H1 (cell line): ENCODE measurements at regions not wholly inside any gene's neighbourhood (a gene's known extent, or its start where the extent isn't known, plus 50 kb on each side); places are given as distances from the start of the nearest gene placed in this dataset.

Source experiments
- HDAC6 ChIP-seq: IDR thresholded peaks from one replicate; pipeline ENCODE4 v1.7.1; 2012; ENCODE audit warnings: low read depth, mild to moderate bottlenecking, inconsistent platforms, low read length, moderate library complexity
- MAX ChIP-seq: IDR thresholded peaks from 2 replicates; pipeline ENCODE4 v1.6.1; 2012; ENCODE audit warnings: inconsistent platforms
- RNF2 ChIP-seq: fragments of 200-900, 300-1000 bp; sonication (generic); IDR thresholded peaks from 2 replicates; pipeline ENCODE4 v1.7.1; 2016; ENCODE audit warnings: borderline replicate concordance, low read depth, mild to moderate bottlenecking, antibody characterized with exemption, low read length; ENCODE audit not compliant: poor library complexity, severe bottlenecking; ENCODE audit errors: missing control alignments
- TF ChIP-seq, protein P1 (sequence below): IDR thresholded peaks from 2 replicates; pipeline ENCODE4 v1.6.1; 2011; ENCODE audit warnings: low read depth, mild to moderate bottlenecking, low read length; ENCODE audit not compliant: insufficient read depth

- TF ChIP-seq RNF2: no peak
- no peak for TF ChIP-seq HDAC6
- TF ChIP-seq MAX: no peak
- TF ChIP-seq, protein P1, sequence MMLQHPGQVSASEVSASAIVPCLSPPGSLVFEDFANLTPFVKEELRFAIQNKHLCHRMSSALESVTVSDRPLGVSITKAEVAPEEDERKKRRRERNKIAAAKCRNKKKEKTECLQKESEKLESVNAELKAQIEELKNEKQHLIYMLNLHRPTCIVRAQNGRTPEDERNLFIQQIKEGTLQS: no peak
Observed at GRCh38 chr13:26498656-26499601, 58.6 kb upstream of the WASF3 start (continued).
